HL-60 (cell line): ENCODE measurements at regions not wholly inside any gene's neighbourhood (a gene's known extent, or its start where the extent isn't known, plus 50 kb on each side); places are given as distances from the start of the nearest gene placed in this dataset.
"Not testable (repeated sequence)": the region's sequence is repeated elsewhere in the genome, so short reads cannot be mapped to it uniquely, and the experiment has no call there.

ENCODE experiments used
- GABPA ChIP-seq: IDR thresholded peaks from 2 replicates; pipeline ENCODE4 v1.6.1; 2012; ENCODE audit warnings: low read depth
- POLR2AphosphoS5 ChIP-seq: IDR thresholded peaks from 2 replicates; pipeline ENCODE4 v1.6.1; 2012; ENCODE audit warnings: low read depth
- TF ChIP-seq, protein P1 (sequence below): IDR thresholded peaks from one replicate; pipeline ENCODE4 v1.5.1; 2011; ENCODE audit warnings: low read length, control low read depth, inconsistent platforms; ENCODE audit not compliant: insufficient read depth

DNA sequence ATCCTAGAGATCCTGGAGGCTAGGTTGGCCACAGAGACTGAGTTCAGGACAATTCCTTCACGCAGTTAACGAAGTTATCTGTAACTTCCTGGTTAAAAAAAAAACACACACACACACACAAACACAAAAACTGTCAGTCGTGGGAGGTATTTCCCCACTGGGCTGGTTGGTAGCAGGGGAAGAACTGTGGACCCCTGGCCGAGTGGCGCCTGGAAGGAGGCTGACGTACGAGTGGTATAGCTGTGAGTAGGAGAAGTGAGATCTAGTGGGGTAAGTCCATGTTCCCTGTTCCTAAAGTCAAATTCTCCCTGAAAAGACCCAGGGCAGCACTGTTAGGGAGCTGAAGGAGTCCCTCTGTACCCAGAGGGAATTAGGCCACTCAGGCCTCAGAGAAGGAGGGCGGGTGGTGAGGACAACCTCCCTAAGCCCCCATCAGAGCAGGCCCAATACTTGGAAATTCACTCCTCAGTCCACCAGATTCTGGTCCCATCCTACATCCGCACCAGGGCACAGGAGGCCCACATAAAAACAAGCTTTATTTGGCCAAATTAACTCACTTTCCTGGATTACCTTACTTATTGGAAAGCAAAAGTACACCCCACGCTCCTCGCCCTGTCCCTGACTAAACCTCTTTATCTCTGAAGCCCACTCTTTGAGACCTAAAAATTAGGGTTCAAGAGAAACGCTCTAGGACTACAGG lies 108.3 kb upstream of the FOXD4L5 start:
- TF ChIP-seq, protein P1, sequence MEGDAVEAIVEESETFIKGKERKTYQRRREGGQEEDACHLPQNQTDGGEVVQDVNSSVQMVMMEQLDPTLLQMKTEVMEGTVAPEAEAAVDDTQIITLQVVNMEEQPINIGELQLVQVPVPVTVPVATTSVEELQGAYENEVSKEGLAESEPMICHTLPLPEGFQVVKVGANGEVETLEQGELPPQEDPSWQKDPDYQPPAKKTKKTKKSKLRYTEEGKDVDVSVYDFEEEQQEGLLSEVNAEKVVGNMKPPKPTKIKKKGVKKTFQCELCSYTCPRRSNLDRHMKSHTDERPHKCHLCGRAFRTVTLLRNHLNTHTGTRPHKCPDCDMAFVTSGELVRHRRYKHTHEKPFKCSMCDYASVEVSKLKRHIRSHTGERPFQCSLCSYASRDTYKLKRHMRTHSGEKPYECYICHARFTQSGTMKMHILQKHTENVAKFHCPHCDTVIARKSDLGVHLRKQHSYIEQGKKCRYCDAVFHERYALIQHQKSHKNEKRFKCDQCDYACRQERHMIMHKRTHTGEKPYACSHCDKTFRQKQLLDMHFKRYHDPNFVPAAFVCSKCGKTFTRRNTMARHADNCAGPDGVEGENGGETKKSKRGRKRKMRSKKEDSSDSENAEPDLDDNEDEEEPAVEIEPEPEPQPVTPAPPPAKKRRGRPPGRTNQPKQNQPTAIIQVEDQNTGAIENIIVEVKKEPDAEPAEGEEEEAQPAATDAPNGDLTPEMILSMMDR, result not testable (repeated sequence)
- TF ChIP-seq GABPA, POLR2AphosphoS5: not testable (repeated sequence)
